OCI-LY7 (cell line): ENCODE measurements at regions not wholly inside any gene's neighbourhood (a gene's known extent, or its start where the extent isn't known, plus 50 kb on each side); places are given as distances from the start of the nearest gene placed in this dataset.

Source experiments
- BruUV-seq: library from RNA; stranded (reverse); fragments of 400-500 nt; replicated peaks from 2 replicates; lab custom pipeline; 2021; lab: Mats Ljungman, UMichigan
- CTCF ChIA-PET: fragments of 300-600 bp; sonication (Branson Sonifier 250); formaldehyde crosslinking; loops from one replicate; lab custom pipeline; 2022; ENCODE audit warnings: antibody characterized with exemption; ENCODE audit not compliant: unreplicated experiment; lab: Charles Lee
- POLR2A ChIA-PET: fragments of 300-600 bp; sonication (Branson Sonifier 250); formaldehyde crosslinking; loops from one replicate; lab custom pipeline; 2022; ENCODE audit warnings: antibody characterized with exemption; lab: Charles Lee
- DNase-seq: peaks from one replicate; pipeline ENCODE4 v3.0.0-alpha.2; 2015; ENCODE audit warnings: low spot score
- H2AFZ ChIP-seq: fragments of 200-600 bp; sonication (generic), shearing (Covaris generic); 2 replicates; pipeline ENCODE4 v1.6.1; 2014; ENCODE audit warnings: mild to moderate bottlenecking, antibody characterized with exemption, low read length, moderate library complexity
- H3K27ac ChIP-seq: fragments of 200-600 bp; sonication (generic); 2 replicates; pipeline ENCODE4 v1.5.1; 2014; ENCODE audit warnings: mixed run types, low read depth, mild to moderate bottlenecking, moderate library complexity, low read length, inconsistent platforms; ENCODE audit not compliant: poor library complexity, severe bottlenecking
- H3K36me3 ChIP-seq: fragments of 200-600 bp; sonication (generic); 2 replicates; pipeline ENCODE4 v1.6.1; 2014; ENCODE audit warnings: mild to moderate bottlenecking, antibody characterized with exemption, low read length, moderate library complexity, mixed read lengths; ENCODE audit not compliant: insufficient read depth
- H3K4me1 ChIP-seq: fragments of 200-600 bp; sonication (generic); 2 replicates; pipeline ENCODE4 v1.5.1; 2014; ENCODE audit warnings: mild to moderate bottlenecking, low read length; ENCODE audit not compliant: insufficient read depth, poor library complexity, severe bottlenecking
- H3K4me2 ChIP-seq: fragments of 200-600 bp; sonication (generic); 2 replicates; pipeline ENCODE4 v1.6.1; 2014; ENCODE audit warnings: mild to moderate bottlenecking, low read length
- H3K4me3 ChIP-seq: fragments of 200-600 bp; sonication (generic); 2 replicates; pipeline ENCODE4 v1.5.1; 2014; ENCODE audit warnings: mild to moderate bottlenecking, low read depth, low read length; ENCODE audit not compliant: poor library complexity, severe bottlenecking
- H3K79me2 ChIP-seq: fragments of 200-600 bp; sonication (generic); 2 replicates; pipeline ENCODE4 v1.6.1; 2016; ENCODE audit warnings: low read depth, mild to moderate bottlenecking, low read length, moderate library complexity, mixed read lengths; ENCODE audit not compliant: insufficient read depth
- H3K9me2 ChIP-seq: fragments of 200-600 bp; sonication (generic); 2 replicates; pipeline ENCODE4 v1.6.1; 2016; ENCODE audit warnings: mild to moderate bottlenecking, low read length, mixed read lengths; ENCODE audit not compliant: insufficient read depth
- H3K9me3 ChIP-seq: fragments of 200-600 bp; sonication (generic); 2 replicates; pipeline ENCODE4 v1.6.1; 2014; ENCODE audit warnings: mild to moderate bottlenecking, mixed run types, low read length, mixed read lengths
- H4K20me1 ChIP-seq: fragments of 200-600 bp; sonication (generic); 2 replicates; pipeline ENCODE4 v1.6.1; 2014; ENCODE audit warnings: mild to moderate bottlenecking, antibody characterized with exemption, low read length, moderate library complexity, mixed read lengths; ENCODE audit not compliant: insufficient read depth
- CTCF ChIP-seq: fragments of 200-600 bp; sonication (generic); conservative IDR thresholded peaks from 2 replicates; pipeline ENCODE4 v1.5.1; 2014; ENCODE audit warnings: mild to moderate bottlenecking, antibody characterized with exemption, low read length, moderate library complexity, mixed read lengths
- EZH2phosphoT487 ChIP-seq: fragments of 200-600 bp; sonication (generic); IDR thresholded peaks from 2 replicates; pipeline ENCODE4 v1.6.1; 2018; ENCODE audit warnings: low read depth, borderline replicate concordance, mild to moderate bottlenecking, mixed run types, antibody characterized with exemption, low read length, moderate library complexity, mixed read lengths
- intact Hi-C: fragments of 100-400 bp; cut with micrococcal nuclease; formaldehyde crosslinking; loops from one replicate; pipeline ENCODE4 v1.10.0; 2022; ENCODE audit not compliant: unreplicated experiment

DNA sequence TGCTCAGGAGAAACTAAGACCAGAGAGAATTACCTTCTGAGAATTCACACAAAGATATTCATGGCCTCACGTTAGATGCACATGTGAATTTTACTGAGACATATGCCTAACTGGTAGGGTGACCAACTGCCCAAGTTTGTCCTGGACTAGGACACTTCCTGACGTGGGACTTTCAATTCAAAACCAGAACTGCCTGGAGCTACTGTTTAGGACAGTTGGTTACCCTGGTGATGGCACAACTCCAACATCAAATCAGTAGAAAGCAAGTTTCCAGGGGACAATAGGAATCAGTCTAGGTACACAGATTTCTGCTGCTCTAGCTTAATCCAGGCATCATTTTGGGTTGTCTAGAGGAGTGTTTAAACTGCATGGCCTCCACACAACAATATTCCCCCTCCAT, 178.7 kb downstream of the GXYLT1 start:
- no peaks in the 10 kb centered on the region for H3K9me3 ChIP-seq
- H3K27ac ChIP-seq: no peak overlapping the region
- H3K9me2 ChIP-seq: no peaks in the 10 kb centered on the region
- H3K4me2 ChIP-seq: no peak overlapping the region
- H3K4me1 ChIP-seq: no peaks in the 10 kb centered on the region
- intact Hi-C loops: no loop called here
- no TSS peak for BruUV-seq
- peak overlapping the region; percentile 68 for H2AFZ ChIP-seq
- H3K4me3 ChIP-seq: no peak overlapping the region
- ChIA-PET POLR2A (interaction anchor here (0.6 kb wide), 1 partner anchor 633 kb away, joined by 5 read pairs; no protein-coding TSS in a partner anchor), CTCF (no interaction called here)
- TF ChIP-seq CTCF: no peak
- TF ChIP-seq EZH2phosphoT487: no peak
- no peak for DNase-seq
- no peaks in the 10 kb centered on the region for H3K36me3 ChIP-seq
- H4K20me1 ChIP-seq: no peaks in the 10 kb centered on the region
- H3K79me2 ChIP-seq: no peaks in the 10 kb centered on the region

DNA sequence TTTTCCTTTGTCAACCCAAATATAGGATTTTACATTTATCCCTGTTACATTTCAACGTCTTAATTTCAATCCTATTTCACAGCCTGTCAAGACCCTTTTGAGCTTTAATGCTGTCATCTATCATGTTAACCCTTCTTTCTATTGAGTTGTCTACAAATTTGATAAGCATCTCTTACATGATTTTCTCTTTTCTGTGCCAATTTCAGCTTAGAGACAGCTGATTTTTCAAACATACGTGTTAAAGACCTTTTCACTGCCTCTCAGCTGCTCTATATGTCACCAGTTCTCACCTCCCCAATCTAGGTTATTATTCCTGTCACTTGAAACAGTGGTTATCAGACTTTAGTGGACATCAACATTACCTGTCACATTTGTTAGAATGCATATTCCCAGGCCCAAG, 181.3 kb downstream of the GXYLT1 start:
- CTCF ChIA-PET: no interaction called here
- Histone ChIP-seq H3K9me2 (no peaks in the 10 kb centered on the region), H3K4me1 (no peaks in the 10 kb centered on the region), H3K4me3 (no peak overlapping the region), H3K36me3 (no peaks in the 10 kb centered on the region), H2AFZ (no peak overlapping the region), H3K9me3 (no peaks in the 10 kb centered on the region), H3K4me2 (no peak overlapping the region), H3K79me2 (no peaks in the 10 kb centered on the region), H4K20me1 (no peaks in the 10 kb centered on the region), H3K27ac (no peak overlapping the region)
- no peak for TF ChIP-seq CTCF
- TF ChIP-seq EZH2phosphoT487: no peak
- no TSS peak for BruUV-seq
- POLR2A ChIA-PET: interaction anchor here (1.0 to 1.1 kb wide), 3 partner anchors 9 to 93 kb away, joined by 3 to 4 read pairs (median 4); no protein-coding TSS in a partner anchor
- intact Hi-C loops: no loop called here
- DNase-seq: no peak

DNA sequence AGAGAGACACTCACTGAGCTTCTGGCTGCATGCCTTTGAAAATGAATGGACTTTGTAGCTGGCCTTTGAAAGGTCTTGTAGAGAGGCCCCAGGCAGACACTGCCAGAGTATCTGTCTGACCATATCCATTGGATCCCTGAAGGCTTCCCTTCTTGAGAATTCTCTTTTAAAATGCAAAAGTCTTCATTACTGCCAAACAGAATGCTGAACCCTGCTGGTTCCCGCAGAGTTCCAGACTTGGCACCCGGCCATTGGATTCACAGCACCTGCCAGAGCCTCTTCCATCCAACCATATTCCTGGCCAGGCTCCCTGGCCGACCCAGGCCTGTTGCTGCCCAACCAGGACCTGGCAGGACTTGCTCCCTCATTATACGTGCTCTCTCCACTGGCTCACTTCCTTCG, 182.5 kb downstream of the GXYLT1 start:
- Histone ChIP-seq H3K4me1 (no peaks in the 10 kb centered on the region), H3K27ac (no peak overlapping the region), H4K20me1 (no peaks in the 10 kb centered on the region), H2AFZ (no peak overlapping the region), H3K9me2 (no peaks in the 10 kb centered on the region), H3K9me3 (no peaks in the 10 kb centered on the region), H3K4me2 (no peak overlapping the region), H3K79me2 (no peaks in the 10 kb centered on the region), H3K4me3 (no peak overlapping the region), H3K36me3 (no peaks in the 10 kb centered on the region)
- ChIA-PET CTCF (no interaction called here), POLR2A (no interaction called here)
- no peak for DNase-seq
- intact Hi-C loops: no loop called here
- BruUV-seq: no TSS peak
- TF ChIP-seq EZH2phosphoT487: no peak
- no peak for TF ChIP-seq CTCF
